GM19035 (cell line): ENCODE measurements at regions not wholly inside any gene's neighbourhood (a gene's known extent, or its start where the extent isn't known, plus 50 kb on each side); places are given as distances from the start of the nearest gene placed in this dataset.

Source experiments
- ATAC-seq: cut with Tn5 transposase; IDR thresholded peaks from one replicate; pipeline ENCODE4 v1.9.1; 2021; ENCODE audit not compliant: unreplicated experiment

GRCh38 chr20:4521170-4521968, 164.9 kb upstream of the PRNP start:
- no peak for ATAC-seq

GRCh38 chr20:4519534-4519933, 166.7 kb upstream of the PRNP start:
- no peak for ATAC-seq

- no peak for ATAC-seq
Measured at GRCh38 chr20:4516876-4517275, 169.4 kb upstream of the PRNP start.

GRCh38 chr20:4513720-4514119, 172.5 kb upstream of the PRNP start:
- ATAC-seq = no peak

DNA sequence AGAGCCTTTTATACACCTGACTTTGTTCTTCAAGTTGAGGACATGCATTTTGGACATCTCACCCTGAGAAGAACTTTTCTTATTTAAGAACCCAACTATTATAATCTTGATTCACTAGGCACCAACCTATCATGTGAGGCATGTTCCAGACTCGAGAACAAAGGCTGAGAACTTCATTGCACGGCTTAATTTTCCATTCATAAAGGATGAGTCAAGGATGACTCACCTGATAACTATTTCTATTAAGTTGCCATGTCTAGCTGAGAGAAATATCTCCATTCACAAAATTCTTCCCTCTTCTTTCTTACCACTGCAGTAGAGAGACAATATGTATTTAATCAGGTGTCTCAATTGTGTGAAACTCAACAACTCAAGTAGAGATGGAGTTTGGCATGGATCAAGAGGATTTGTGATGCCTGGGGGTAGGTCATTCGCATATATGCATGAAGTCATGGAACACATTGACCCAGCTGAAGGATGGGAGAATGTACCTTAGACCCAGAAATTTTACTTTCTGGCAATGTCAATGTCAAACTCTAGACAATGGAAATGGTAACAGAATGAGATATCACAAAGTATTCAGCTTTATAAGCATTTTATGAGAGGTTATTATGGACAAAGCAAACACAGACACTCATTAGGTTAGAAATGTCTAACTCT, 173.2 kb upstream of the PRNP start:
- no peak for ATAC-seq

DNA sequence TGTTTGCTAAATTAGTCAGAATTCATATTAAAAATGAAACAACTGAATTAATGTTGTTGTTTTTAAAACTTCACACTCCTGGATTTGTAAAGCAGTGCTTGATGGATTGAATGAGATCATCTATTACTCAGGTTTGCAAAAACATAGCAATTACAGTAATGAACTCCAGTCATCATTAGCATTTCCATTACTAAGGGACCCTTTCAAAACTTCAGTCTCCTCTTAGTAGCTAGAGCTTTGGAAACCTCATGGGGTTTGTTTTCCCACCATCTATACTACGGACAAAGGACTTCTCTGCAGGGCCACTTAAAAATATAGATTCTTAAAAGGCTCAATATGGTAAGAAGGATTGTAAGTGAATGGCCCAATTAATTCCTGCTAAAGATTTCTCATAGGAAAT, 174.5 kb upstream of the PRNP start:
- no peak for ATAC-seq

DNA sequence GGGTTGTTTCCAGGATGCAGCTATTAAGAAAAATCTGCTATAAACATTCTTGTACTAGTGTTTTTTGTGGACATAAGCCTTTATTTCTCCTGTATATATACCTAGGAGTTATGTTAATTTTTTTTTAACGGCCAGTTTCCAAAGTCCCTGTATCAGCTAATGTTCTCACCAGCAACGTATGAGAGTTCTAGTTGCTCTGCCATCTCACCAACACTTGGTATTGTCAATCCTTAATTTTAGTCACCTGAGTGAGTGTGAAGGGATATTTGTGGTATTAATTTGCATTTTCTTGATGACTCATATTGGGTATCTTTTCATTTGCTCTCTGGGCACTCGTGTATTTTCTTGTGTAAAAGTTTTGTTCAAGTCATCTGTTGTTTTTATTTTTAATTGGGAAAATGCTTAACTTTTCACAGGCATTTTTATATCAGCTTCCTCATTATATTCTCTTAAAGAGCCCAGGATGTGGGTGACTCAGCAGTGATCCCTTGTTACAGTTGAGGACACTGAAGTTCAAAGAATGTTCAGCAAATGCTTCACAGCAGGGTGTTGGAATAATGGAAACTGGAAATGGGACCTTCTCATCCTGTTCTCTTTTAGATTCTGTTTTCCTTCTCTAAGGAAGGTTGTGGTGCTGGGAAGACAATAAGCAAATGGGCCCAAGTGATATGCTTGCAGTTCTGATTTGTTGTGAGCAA, 176.3 kb upstream of the PRNP start:
- no peak for ATAC-seq

GRCh38 chr20:4508773-4509172, 177.5 kb upstream of the PRNP start:
- no peak for ATAC-seq

DNA sequence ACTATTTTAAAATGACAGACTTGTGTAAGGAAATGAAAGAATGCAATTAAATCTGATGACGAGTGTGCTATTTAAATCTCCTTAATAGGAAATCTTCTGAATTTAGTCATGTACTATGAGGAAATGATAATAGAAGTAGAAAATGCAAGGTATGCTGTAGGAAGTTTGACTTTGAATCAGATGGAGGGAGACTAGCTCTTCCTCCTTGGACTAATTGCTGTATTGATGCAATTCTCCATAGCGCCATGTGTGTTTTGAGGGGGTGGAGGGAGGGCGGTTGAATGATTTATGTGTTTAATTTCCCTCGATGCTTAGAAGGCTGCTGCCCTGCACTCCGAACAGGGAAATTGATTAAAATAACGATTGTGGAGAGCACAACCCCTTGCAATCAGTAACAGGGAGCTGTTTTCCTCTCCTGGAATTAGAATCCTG, 179.0 kb upstream of the PRNP start:
- no peak for ATAC-seq

- no peak for ATAC-seq
Measured at GRCh38 chr20:4504814-4505213, 181.4 kb upstream of the PRNP start.

DNA sequence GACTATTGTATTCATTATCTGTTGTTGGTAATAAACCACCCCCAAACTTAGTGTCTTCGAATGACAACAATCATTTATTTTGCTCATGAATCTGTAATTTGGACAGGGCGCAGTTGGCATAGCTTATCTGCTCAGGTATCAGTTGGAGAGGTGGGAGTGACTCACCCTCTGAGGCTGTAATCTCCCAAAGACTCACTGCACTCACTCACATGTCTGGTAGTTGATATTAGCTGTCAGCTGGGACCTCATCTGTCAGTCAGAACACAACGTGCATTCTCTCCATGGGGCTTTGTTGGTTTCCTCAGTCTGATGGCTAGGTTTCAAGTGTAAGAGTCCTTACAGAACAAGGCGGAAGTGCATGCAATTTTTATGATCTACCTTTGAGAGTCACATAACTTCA, 183.5 kb upstream of the PRNP start:
- no peak for ATAC-seq

GRCh38 chr20:4493386-4493785, 192.9 kb upstream of the PRNP start:
- ATAC-seq = no peak

DNA sequence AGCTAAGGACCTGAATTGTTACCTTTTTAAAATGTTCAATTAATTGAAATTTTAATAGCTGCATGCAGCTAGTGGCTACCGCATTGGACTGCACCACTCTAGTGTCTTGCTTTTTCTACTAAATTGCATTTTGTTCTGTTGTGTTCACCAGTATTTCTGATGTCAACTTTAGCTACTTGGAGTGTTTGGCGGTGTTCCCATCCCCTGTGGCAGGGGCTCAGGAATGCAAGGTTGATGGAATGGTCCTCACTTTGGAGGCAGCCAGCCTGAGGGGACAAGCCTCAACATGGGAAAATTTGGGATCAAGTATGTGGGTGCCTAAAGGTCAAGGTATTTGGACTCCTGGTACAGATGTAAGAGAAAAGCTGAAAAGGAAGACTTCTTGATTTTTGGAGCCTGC, 194.6 kb upstream of the PRNP start:
- ATAC-seq = no peak

- ATAC-seq = no peak
Measured at GRCh38 chr20:4490606-4491280, 195.5 kb upstream of the PRNP start.

DNA sequence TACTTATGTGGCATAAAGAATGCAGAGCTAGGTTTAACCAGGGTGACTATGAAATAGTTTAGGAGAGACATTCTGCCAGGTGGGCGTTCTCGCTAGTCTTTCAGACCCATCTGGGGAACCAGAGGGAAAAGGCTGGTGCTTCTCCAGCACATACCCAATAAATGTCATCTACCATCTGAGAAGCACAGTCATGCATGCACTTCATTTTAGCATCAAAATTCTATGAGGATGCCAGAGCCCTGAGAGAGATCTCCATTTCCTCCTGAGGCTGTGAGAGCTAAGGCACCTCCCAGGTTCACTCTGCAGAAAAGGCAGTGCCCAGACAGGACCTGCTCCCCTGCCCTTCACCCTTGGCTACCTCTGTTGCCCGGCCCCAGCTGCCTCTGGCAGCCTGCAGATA, 196.2 kb upstream of the PRNP start:
- ATAC-seq = no peak

DNA sequence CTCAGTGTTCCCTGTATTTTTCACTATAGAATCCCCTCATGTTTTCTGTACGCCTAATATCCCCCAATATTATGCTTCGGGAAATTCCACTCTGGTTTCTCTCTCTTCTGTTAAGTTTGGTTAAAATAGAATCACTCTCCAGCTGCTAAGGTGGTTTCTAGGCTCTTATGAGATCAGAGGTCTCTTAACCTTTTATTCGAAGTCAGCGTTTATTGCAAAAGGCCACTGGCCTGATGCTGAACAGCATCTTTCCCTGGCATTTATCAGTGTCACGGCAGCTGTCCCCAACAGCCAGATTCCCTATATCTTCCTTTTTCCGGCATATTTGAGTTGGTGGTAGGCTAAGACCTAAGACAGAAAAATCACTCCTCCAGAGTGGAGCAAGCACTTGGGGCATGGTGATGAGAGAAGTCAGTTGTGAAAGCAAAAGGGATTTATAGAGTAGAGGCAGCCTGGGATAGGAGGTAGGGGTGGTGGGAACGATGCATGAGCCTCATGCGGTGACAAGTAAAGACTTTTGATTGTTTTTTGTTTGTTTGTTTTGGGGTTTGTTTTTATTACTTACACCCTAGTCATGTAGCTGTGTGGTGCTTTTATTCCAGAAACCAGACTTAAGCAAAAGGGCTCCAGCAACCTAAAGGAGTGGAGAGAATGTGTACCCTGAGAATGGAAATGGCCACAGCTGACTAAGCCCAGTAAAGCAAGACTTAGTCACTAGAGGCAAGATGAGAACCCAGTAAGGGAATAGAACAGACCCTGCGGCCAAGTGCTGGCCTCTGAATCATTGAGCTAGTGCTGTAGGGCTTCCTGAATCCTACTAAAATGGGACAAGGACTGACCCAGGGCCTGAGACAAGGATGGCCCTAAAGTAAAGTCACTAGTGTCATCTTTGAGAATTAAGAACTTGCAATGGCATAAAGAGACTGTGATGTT, 197.6 kb upstream of the PRNP start:
- no peak for ATAC-seq

- ATAC-seq = no peak
Measured at GRCh38 chr20:4484379-4484997, 201.8 kb upstream of the PRNP start.

GRCh38 chr20:4483961-4484360, 202.3 kb upstream of the PRNP start:
- no peak for ATAC-seq

DNA sequence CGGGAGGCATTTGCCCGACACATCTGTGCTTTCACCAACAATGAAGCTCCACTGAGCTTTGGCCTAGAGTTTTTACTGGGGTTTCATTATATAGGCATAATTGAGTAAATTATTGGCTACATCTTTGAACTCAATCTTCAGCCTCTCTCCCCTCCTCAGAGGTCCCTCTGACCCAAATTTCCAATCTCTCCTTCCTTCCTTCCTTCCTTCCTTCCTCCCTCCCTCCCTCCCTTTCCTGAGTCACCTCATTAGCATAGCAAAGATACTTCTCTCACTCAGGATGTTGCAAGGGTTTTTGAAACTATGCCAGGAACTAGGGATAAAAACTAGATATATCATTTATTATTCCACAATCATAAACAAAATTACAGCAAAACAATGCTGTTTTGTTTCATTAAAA, 202.8 kb upstream of the PRNP start:
- no peak for ATAC-seq

GRCh38 chr20:4480104-4480503, 206.2 kb upstream of the PRNP start:
- ATAC-seq = no peak
